IMR-90 (cell line): ENCODE measurements at regions not wholly inside any gene's neighbourhood (a gene's known extent, or its start where the extent isn't known, plus 50 kb on each side); places are given as distances from the start of the nearest gene placed in this dataset.

Experiments
- ATAC-seq: fragments of 200-7000 bp; cut with Tn5 transposase; 2 replicates; pipeline ENCODE4 v1.9.1; 2020; ENCODE audit warnings: low read depth, mild to moderate bottlenecking, moderate library complexity
- BruUV-seq: library from RNA; stranded (reverse); fragments of 400-500 nt; replicated peaks from 2 replicates; lab custom pipeline; 2021; lab: Mats Ljungman, UMichigan
- CTCF ChIA-PET: fragments of 300-600 bp; formaldehyde crosslinking; extraction: SDS; loops from one replicate; lab custom pipeline; 2021; ENCODE audit warnings: antibody characterized with exemption; lab: Yijun Ruan, JAX
- POLR2A ChIA-PET: fragments of 300-600 bp; sonication (Branson Sonifier 250); formaldehyde crosslinking; loops from one replicate; lab custom pipeline; 2022; ENCODE audit warnings: antibody characterized with exemption; ENCODE audit not compliant: unreplicated experiment; lab: Charles Lee
- DNase-seq: peaks from one replicate; pipeline ENCODE4 v3.0.0; 2013
- H2AFZ ChIP-seq: replicated peaks from 2 replicates; pipeline ENCODE3; 2013; ENCODE audit warnings: low read length, mild to moderate bottlenecking; ENCODE audit not compliant: poor library complexity
- H2AK5ac ChIP-seq: 2 replicates; pipeline ENCODE4 v1.6.1; 2013; ENCODE audit warnings: low read depth, low read length, inconsistent platforms
- H2AK9ac ChIP-seq: replicated peaks from 2 replicates; pipeline ENCODE3; 2013; ENCODE audit warnings: mild to moderate bottlenecking, low read depth, low read length, moderate library complexity; ENCODE audit not compliant: poor library complexity
- H2BK120ac ChIP-seq: 2 replicates; pipeline ENCODE4 v1.6.1; 2013; ENCODE audit warnings: low read depth, low read length, inconsistent platforms
- H2BK15ac ChIP-seq: 3 replicates; pipeline ENCODE4 v1.6.1; 2013; ENCODE audit warnings: low read depth, low read length, inconsistent platforms
- H2BK20ac ChIP-seq: 2 replicates; pipeline ENCODE4 v1.6.1; 2013; ENCODE audit warnings: low read depth, mild to moderate bottlenecking, inconsistent platforms, low read length, moderate library complexity
- H2BK5ac ChIP-seq: 2 replicates; pipeline ENCODE4 v1.6.1; 2013; ENCODE audit warnings: mild to moderate bottlenecking, low read depth, low read length, inconsistent platforms; ENCODE audit not compliant: poor library complexity, severe bottlenecking
- H3K14ac ChIP-seq: replicated peaks from 2 replicates; pipeline ENCODE4 v1.6.1; 2013; ENCODE audit warnings: low read depth, low read length, inconsistent platforms
- H3K18ac ChIP-seq: 2 replicates; pipeline ENCODE4 v1.6.1; 2013; ENCODE audit warnings: low read depth, low read length, control low read depth
- H3K23ac ChIP-seq: 2 replicates; pipeline ENCODE4 v1.6.1; 2013; ENCODE audit warnings: low read depth, low read length, inconsistent platforms
- H3K27ac ChIP-seq: 2 replicates; pipeline ENCODE4 v1.5.1; 2013; ENCODE audit warnings: mild to moderate bottlenecking, control low read depth, low read length; ENCODE audit not compliant: insufficient read depth
- H3K27me3 ChIP-seq: 2 replicates; pipeline ENCODE4 v1.6.1; 2013; ENCODE audit warnings: low read length; ENCODE audit not compliant: control insufficient read depth, insufficient read depth
- H3K36me3 ChIP-seq: 2 replicates; pipeline ENCODE4 v1.6.1; 2013; ENCODE audit warnings: low read length, mixed read lengths; ENCODE audit not compliant: control insufficient read depth, insufficient read depth
- H3K4ac ChIP-seq: 2 replicates; pipeline ENCODE4 v1.6.1; 2013; ENCODE audit warnings: low read depth, low read length, inconsistent platforms
- H3K4me1 ChIP-seq: 2 replicates; pipeline ENCODE4 v1.6.1; 2013; ENCODE audit warnings: low read length, mixed read lengths; ENCODE audit not compliant: control insufficient read depth, insufficient read depth
- H3K4me2 ChIP-seq: 2 replicates; pipeline ENCODE4 v1.6.1; 2013; ENCODE audit warnings: low read depth, mild to moderate bottlenecking, control low read depth, low read length, moderate library complexity
- H3K4me3 ChIP-seq: 2 replicates; pipeline ENCODE4 v1.5.1; 2013; ENCODE audit warnings: low read depth, mild to moderate bottlenecking, control low read depth, low read length, moderate library complexity; ENCODE audit not compliant: insufficient read depth
- H3K56ac ChIP-seq: 2 replicates; pipeline ENCODE4 v1.6.1; 2013; ENCODE audit warnings: low read length, inconsistent platforms; ENCODE audit not compliant: insufficient read depth; ENCODE audit errors: extremely low read depth
- H3K79me1 ChIP-seq, 2 experiments: 2 replicates each; pipeline ENCODE4 v1.6.1; 2013; ENCODE audit warnings: low read length in 2 of 2, inconsistent platforms in 1 of 2, low read depth in 1 of 2
- H3K9ac ChIP-seq: 2 replicates; pipeline ENCODE4 v1.6.1; 2013; ENCODE audit warnings: low read depth, low read length, control low read depth
- H3K9me1 ChIP-seq: 2 replicates; pipeline ENCODE4 v1.6.1; 2013; ENCODE audit warnings: low read length, inconsistent platforms; ENCODE audit not compliant: insufficient read depth
- H3K9me3 ChIP-seq: 2 replicates; pipeline ENCODE4 v1.6.1; 2013; ENCODE audit warnings: low read length; ENCODE audit not compliant: control insufficient read depth, insufficient read depth
- H4K20me1 ChIP-seq: 2 replicates; pipeline ENCODE4 v1.6.1; 2013; ENCODE audit warnings: low read length, inconsistent platforms; ENCODE audit not compliant: insufficient read depth
- H4K5ac ChIP-seq: 2 replicates; pipeline ENCODE4 v1.6.1; 2013; ENCODE audit warnings: mild to moderate bottlenecking, low read depth, low read length, control low read depth
- H4K8ac ChIP-seq, 2 experiments: 2 replicates each; pipeline ENCODE4 v1.6.1; 2013; ENCODE audit warnings: low read depth in 2 of 2, low read length in 2 of 2, control low read depth in 1 of 2, inconsistent platforms in 1 of 2
- H4K91ac ChIP-seq: 2 replicates; pipeline ENCODE4 v1.6.1; 2013; ENCODE audit warnings: low read depth, low read length, inconsistent platforms; ENCODE audit not compliant: insufficient read depth
- CEBPB ChIP-seq: IDR thresholded peaks from 2 replicates; pipeline ENCODE4 v1.6.1; 2012; ENCODE audit warnings: low read depth, low read length, improper control_type of control experiment
- CHD1 ChIP-seq: IDR thresholded peaks from 2 replicates; pipeline ENCODE4 v1.6.1; 2012; ENCODE audit warnings: low read depth, low read length, improper control_type of control experiment
- ELK1 ChIP-seq: fragments of 150-350 bp; IDR thresholded peaks from 2 replicates; pipeline ENCODE4 v1.6.1; 2016; ENCODE audit warnings: low read depth, mild to moderate bottlenecking, low read length, moderate library complexity, borderline replicate concordance
- MXI1 ChIP-seq: IDR thresholded peaks from 2 replicates; pipeline ENCODE4 v1.6.1; 2012; ENCODE audit warnings: low read depth, mild to moderate bottlenecking, low read length, moderate library complexity, borderline replicate concordance
- NFE2L2 ChIP-seq: fragments of 150-350 bp; IDR thresholded peaks from 2 replicates; pipeline ENCODE4 v1.6.1; 2016; ENCODE audit warnings: low read depth, mild to moderate bottlenecking, low read length
- RAD21 ChIP-seq: IDR thresholded peaks from 2 replicates; pipeline ENCODE4 v1.6.1; 2012; ENCODE audit warnings: low read length, improper control_type of control experiment
- RCOR1 ChIP-seq: IDR thresholded peaks from 2 replicates; pipeline ENCODE4 v1.6.1; 2012; ENCODE audit warnings: mild to moderate bottlenecking, low read length, improper control_type of control experiment; ENCODE audit not compliant: insufficient replicate concordance
- RFX5 ChIP-seq: IDR thresholded peaks from 2 replicates; pipeline ENCODE4 v1.8.0; 2012; ENCODE audit warnings: low read depth, mild to moderate bottlenecking, low read length, moderate library complexity
- SMC3 ChIP-seq: fragments of 150-350 bp; IDR thresholded peaks from 2 replicates; pipeline ENCODE4 v1.6.1; 2016; ENCODE audit warnings: low read depth, mild to moderate bottlenecking, antibody characterized with exemption, low read length, moderate library complexity
- WGBS, 2 experiments: methylation state at CpG; one replicate each; pipeline versions ENCODE4 v1.1.5 to v1.1.7; 2013; ENCODE audit warnings: missing lambda C conversion rate in 2 of 2; ENCODE audit not compliant: insufficient read length in 1 of 2; ENCODE audit errors: extremely low coverage in 2 of 2; 5-methylcytosine and 5-hydroxymethylcytosine counted together
- dilution Hi-C: fragments of 300-500 bp; cut with HindIII; formaldehyde crosslinking; loops from one replicate; pipeline ENCODE4 v1.14.3; 2018; ENCODE audit warnings: low sequenced_read_pairs; ENCODE audit not compliant: unreplicated experiment
- in situ Hi-C: fragments of 300-500 bp; cut with MboI; formaldehyde crosslinking; loops from 3 replicates; pipeline ENCODE4 v1.14.3; 2019; ENCODE audit warnings: low sequenced_read_pairs, inconsistent platforms, mixed read lengths
- intact Hi-C: fragments of 100-400 bp; cut with micrococcal nuclease; formaldehyde crosslinking; loops from 2 replicates; pipeline ENCODE4 v1.10.0; 2022

- H3K9me3 ChIP-seq, result peaks cover 3% of the 10 kb centered on the region; the same call in 1 of the 2 replicates
- H3K27ac ChIP-seq, result no peak overlapping the region
- H2AFZ ChIP-seq, result no peak overlapping the region
- no peak overlapping the region for H3K14ac ChIP-seq
- no peak overlapping the region for H2BK15ac ChIP-seq
- no peak overlapping the region for H3K23ac ChIP-seq
- in situ Hi-C loops, result no loop called here
- H3K4me2 ChIP-seq, result no peak overlapping the region
- H3K27me3 ChIP-seq, result no peaks in the 10 kb centered on the region
- intact Hi-C loops, result no loop called here
- H3K4ac ChIP-seq, result no peak overlapping the region
- no peak overlapping the region for H4K5ac ChIP-seq
- H3K79me1 ChIP-seq, result no peaks in the 10 kb centered on the region
- H3K9ac ChIP-seq, result no peak overlapping the region
- H3K4me1 ChIP-seq, result no peaks in the 10 kb centered on the region
- CTCF ChIA-PET, result no interaction called here
- H2AK9ac ChIP-seq, result no peak overlapping the region
- DNase-seq, result no peak
- no peak overlapping the region for H4K91ac ChIP-seq
- no peak overlapping the region for H2AK5ac ChIP-seq
- no TSS peak for BruUV-seq
- POLR2A ChIA-PET, result no interaction called here
- no peak overlapping the region for H3K56ac ChIP-seq
- H4K8ac ChIP-seq, result no peak overlapping the region
- no peak for ATAC-seq
- no peak overlapping the region for H2BK120ac ChIP-seq
- H3K18ac ChIP-seq, result no peak overlapping the region
- dilution Hi-C loops, result no loop called here
- H3K9me1 ChIP-seq, result no peaks in the 10 kb centered on the region
- H2BK20ac ChIP-seq, result no peak overlapping the region
- no peaks in the 10 kb centered on the region for H3K36me3 ChIP-seq
- no CpG with 5 or more reads among the region's 2 CpGs for WGBS, 2 experiments
- no peak overlapping the region for H2BK5ac ChIP-seq
- no peak overlapping the region for H3K4me3 ChIP-seq
- no peaks in the 10 kb centered on the region for H4K20me1 ChIP-seq
- TF ChIP-seq CHD1 (no peak), SMC3 (no peak), NFE2L2 (no peak), ELK1 (no peak), RCOR1 (no peak), MXI1 (no peak), RAD21 (no peak), CEBPB (no peak), RFX5 (no peak)
Observed at GRCh38 chr18:30675493-30675892, 367.0 kb downstream of the DSC3 start.
